C4-2B (cell line): ENCODE measurements at regions not wholly inside any gene's neighbourhood (a gene's known extent, or its start where the extent isn't known, plus 50 kb on each side); places are given as distances from the start of the nearest gene placed in this dataset.

Experiments used
- H3K27ac ChIP-seq: fragments of 450-650 bp; 2 replicates; pipeline ENCODE4 v1.5.1; 2017
- CTCF ChIP-seq: fragments of 450-650 bp; conservative IDR thresholded peaks from 2 replicates; pipeline ENCODE4 v1.5.1; 2017; ENCODE audit warnings: mild to moderate bottlenecking
- ZFX ChIP-seq: fragments of 450-650 bp; IDR thresholded peaks from 2 replicates; pipeline ENCODE4 v1.6.1; 2017

- no peak overlapping the region for H3K27ac ChIP-seq
- TF ChIP-seq CTCF (no peak), ZFX (no peak)
Observed at GRCh38 chr18:22627506-22627905, 209.8 kb upstream of the CTAGE1 start.

- no peak overlapping the region for H3K27ac ChIP-seq
- TF ChIP-seq CTCF (no peak), ZFX (no peak)
Observed at GRCh38 chr18:22628795-22629510, 211.2 kb upstream of the CTAGE1 start.

GRCh38 chr18:22630980-22631379, 213.3 kb upstream of the CTAGE1 start:
- TF ChIP-seq CTCF (no peak), ZFX (no peak)
- H3K27ac ChIP-seq = no peak overlapping the region

GRCh38 chr18:22632191-22632590, 214.5 kb upstream of the CTAGE1 start:
- H3K27ac ChIP-seq = no peak overlapping the region
- TF ChIP-seq CTCF (no peak), ZFX (no peak)

- TF ChIP-seq CTCF (no peak), ZFX (no peak)
- no peak overlapping the region for H3K27ac ChIP-seq
Observed at GRCh38 chr18:22634464-22634863, 216.7 kb upstream of the CTAGE1 start.

- H3K27ac ChIP-seq = no peak overlapping the region
- no peak for TF ChIP-seq CTCF
- TF ChIP-seq ZFX = no peak
Observed at GRCh38 chr18:22637787-22638186, 220.1 kb upstream of the CTAGE1 start.

- H3K27ac ChIP-seq = no peak overlapping the region
- no peak for TF ChIP-seq ZFX
- no peak for TF ChIP-seq CTCF
Observed at GRCh38 chr18:22639026-22639463, 221.3 kb upstream of the CTAGE1 start.
